GM12892 (cell line): ENCODE measurements at regions not wholly inside any gene's neighbourhood (a gene's known extent, or its start where the extent isn't known, plus 50 kb on each side); places are given as distances from the start of the nearest gene placed in this dataset.

Source experiments
- POLR2A ChIP-seq: IDR thresholded peaks from 2 replicates; pipeline ENCODE4 v1.6.1; 2011; ENCODE audit warnings: low read depth, low read length, control low read depth
- POLR2AphosphoS5 ChIP-seq: IDR thresholded peaks from 2 replicates; pipeline ENCODE4 v1.6.1; 2011; ENCODE audit warnings: low read depth, low read length, control low read depth

DNA sequence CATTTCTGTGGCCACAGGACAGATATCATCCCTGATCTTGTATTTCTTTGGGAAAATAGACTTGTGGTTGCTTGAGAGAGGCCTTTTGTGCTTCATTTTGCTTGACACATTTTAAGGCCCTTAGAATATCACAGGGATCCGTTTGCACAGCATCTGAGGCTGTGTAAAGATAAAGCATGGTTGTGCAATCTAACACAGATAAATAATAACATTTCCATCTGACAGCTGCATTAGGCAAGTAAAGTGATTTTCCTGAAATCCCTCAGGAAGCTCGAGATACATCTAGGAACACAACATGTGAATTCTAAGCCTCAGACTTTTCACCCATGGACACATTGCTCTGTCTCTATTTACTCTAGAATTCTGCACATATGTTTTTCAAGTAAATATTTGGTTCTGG, 212.8 kb upstream of the ADAMTSL1 start:
- TF ChIP-seq POLR2A (no peak), POLR2AphosphoS5 (no peak)
